Stomach (tissue), 4 donors: ENCODE measurements at regions not wholly inside any gene's neighbourhood (a gene's known extent, or its start where the extent isn't known, plus 50 kb on each side); places are given as distances from the start of the nearest gene placed in this dataset.

ENCODE experiments used
- POLR2A ChIP-seq, 4 donors: fragments of 450-650 bp; IDR thresholded peaks; one replicate each; pipeline ENCODE4 v1.6.1; 2016; ENCODE audit warnings: antibody characterized with exemption in 4 of 4, control low read depth in 2 of 4, mild to moderate bottlenecking in 1 of 4, moderate library complexity in 1 of 4
- POLR2AphosphoS5 ChIP-seq, 3 donors: sonication (generic); formaldehyde crosslinking; IDR thresholded peaks; one replicate each; pipeline ENCODE4 v1.6.1; 2016; ENCODE audit warnings: antibody characterized with exemption in 3 of 3
- TF ChIP-seq, protein P1 (sequence below), 7 experiments: fragments of 450-650 bp in 4 of 7; fragments of 200-600 bp in 3 of 7; sonication (generic) in 3 of 7; IDR thresholded peaks; one replicate each; pipeline ENCODE4 v1.5.1; 2016 to 2019; ENCODE audit warnings: antibody characterized with exemption in 7 of 7, control low read depth in 2 of 7, mild to moderate bottlenecking in 1 of 7

GRCh38 chr3:3734881-3735280 lies 64.3 kb upstream of the LRRN1 start:
- TF ChIP-seq, protein P1, sequence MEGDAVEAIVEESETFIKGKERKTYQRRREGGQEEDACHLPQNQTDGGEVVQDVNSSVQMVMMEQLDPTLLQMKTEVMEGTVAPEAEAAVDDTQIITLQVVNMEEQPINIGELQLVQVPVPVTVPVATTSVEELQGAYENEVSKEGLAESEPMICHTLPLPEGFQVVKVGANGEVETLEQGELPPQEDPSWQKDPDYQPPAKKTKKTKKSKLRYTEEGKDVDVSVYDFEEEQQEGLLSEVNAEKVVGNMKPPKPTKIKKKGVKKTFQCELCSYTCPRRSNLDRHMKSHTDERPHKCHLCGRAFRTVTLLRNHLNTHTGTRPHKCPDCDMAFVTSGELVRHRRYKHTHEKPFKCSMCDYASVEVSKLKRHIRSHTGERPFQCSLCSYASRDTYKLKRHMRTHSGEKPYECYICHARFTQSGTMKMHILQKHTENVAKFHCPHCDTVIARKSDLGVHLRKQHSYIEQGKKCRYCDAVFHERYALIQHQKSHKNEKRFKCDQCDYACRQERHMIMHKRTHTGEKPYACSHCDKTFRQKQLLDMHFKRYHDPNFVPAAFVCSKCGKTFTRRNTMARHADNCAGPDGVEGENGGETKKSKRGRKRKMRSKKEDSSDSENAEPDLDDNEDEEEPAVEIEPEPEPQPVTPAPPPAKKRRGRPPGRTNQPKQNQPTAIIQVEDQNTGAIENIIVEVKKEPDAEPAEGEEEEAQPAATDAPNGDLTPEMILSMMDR (IDR thresholded peaks at IDR 0.05) = no peak
- TF ChIP-seq POLR2AphosphoS5 (IDR thresholded peaks at IDR 0.05) = no peak
- no peak for TF ChIP-seq POLR2A (IDR thresholded peaks at IDR 0.05)
